Uterus (tissue), 3 donors: ENCODE measurements at regions not wholly inside any gene's neighbourhood (a gene's known extent, or its start where the extent isn't known, plus 50 kb on each side); places are given as distances from the start of the nearest gene placed in this dataset.
A peak's percentile ranks its signal among the peaks of the same experiment; 100 is the strongest.

ENCODE experiments used
- DNase-seq, 2 donors: peaks; one replicate each; pipeline ENCODE4 v3.0.0-alpha.2; 2019 to 2020
- H3K27ac ChIP-seq, 2 donors: fragments of 200-600 bp; sonication (generic); 1 replicate in 1 of 2; 2 replicates in 1 of 2; pipeline ENCODE4 v1.5.1; 2016 to 2018
- H3K27me3 ChIP-seq, 2 donors: fragments of 200-600 bp; sonication (generic); one replicate each; pipeline ENCODE4 v1.5.1; 2018 to 2019; ENCODE audit warnings: control low read depth in 1 of 2
- H3K36me3 ChIP-seq, 2 donors: fragments of 200-600 bp; sonication (generic); one replicate each; pipeline ENCODE4 v1.5.1; 2019; ENCODE audit warnings: control low read depth in 1 of 2
- H3K4me1 ChIP-seq, 2 donors: fragments of 200-600 bp; sonication (generic); one replicate each; pipeline ENCODE4 v1.5.1; 2018 to 2019; ENCODE audit warnings: control low read depth in 1 of 2
- H3K4me3 ChIP-seq, 2 donors: fragments of 200-600 bp; sonication (generic); 1 replicate in 1 of 2; 2 replicates in 1 of 2; pipeline ENCODE4 v1.5.1; 2018 to 2019; ENCODE audit warnings: mild to moderate bottlenecking in 1 of 2
- H3K9me3 ChIP-seq, 2 donors: fragments of 200-600 bp; sonication (generic); one replicate each; pipeline ENCODE4 v1.5.1; 2019; ENCODE audit warnings: control low read depth in 1 of 2
- POLR2A ChIP-seq, 2 donors: fragments of 450-650 bp; IDR thresholded peaks; one replicate each; pipeline ENCODE4 v1.6.1; 2016; ENCODE audit warnings: antibody characterized with exemption in 2 of 2, mild to moderate bottlenecking in 1 of 2, moderate library complexity in 1 of 2
- intact Hi-C: fragments of 100-400 bp; cut with DNase I; formaldehyde crosslinking; loops from one replicate; pipeline ENCODE4 v1.15.1; 2023; ENCODE audit warnings: low total_unique reads
- TF ChIP-seq, protein P1 (sequence below), 4 experiments: fragments of 200-600 bp in 2 of 4; fragments of 450-650 bp in 2 of 4; sonication (generic) in 2 of 4; IDR thresholded peaks; one replicate each; pipeline ENCODE4 v1.5.1; 2016 to 2019; ENCODE audit warnings: antibody characterized with exemption in 4 of 4, mild to moderate bottlenecking in 2 of 4, moderate library complexity in 1 of 4
- donor health status: DM: yes; HTN: yes; CAD: no.

DNA sequence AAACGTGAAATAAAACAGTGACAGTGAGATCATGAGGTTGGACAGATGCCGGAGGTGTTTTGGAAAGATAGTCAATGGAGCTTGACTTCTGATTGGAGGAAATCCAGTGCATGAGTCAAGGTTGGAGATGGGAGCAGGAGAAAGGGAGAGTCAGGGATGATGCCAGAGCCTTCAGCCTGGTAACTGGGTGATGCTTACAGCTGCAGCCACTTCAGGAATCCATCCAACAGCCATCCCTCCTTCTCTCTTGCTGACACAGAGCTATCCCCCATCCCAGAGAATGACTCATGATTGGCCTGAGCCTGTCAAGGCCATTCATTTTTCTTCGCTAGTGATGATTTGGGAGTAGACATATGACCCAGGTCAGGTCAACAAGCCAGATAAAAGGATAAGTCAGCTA lies 112.8 kb downstream of the SAMD5 start:
- Histone ChIP-seq H3K36me3 (no peaks in the 10 kb centered on the region), H3K4me3 (no peak overlapping the region), H3K4me1 (no peaks in the 10 kb centered on the region), H3K27me3 (no peaks in the 10 kb centered on the region), H3K27ac (peak overlapping the region; percentile 49 to 71), H3K9me3 (no peaks in the 10 kb centered on the region)
- no peak for TF ChIP-seq POLR2A (IDR thresholded peaks at IDR 0.05)
- TF ChIP-seq, protein P1, sequence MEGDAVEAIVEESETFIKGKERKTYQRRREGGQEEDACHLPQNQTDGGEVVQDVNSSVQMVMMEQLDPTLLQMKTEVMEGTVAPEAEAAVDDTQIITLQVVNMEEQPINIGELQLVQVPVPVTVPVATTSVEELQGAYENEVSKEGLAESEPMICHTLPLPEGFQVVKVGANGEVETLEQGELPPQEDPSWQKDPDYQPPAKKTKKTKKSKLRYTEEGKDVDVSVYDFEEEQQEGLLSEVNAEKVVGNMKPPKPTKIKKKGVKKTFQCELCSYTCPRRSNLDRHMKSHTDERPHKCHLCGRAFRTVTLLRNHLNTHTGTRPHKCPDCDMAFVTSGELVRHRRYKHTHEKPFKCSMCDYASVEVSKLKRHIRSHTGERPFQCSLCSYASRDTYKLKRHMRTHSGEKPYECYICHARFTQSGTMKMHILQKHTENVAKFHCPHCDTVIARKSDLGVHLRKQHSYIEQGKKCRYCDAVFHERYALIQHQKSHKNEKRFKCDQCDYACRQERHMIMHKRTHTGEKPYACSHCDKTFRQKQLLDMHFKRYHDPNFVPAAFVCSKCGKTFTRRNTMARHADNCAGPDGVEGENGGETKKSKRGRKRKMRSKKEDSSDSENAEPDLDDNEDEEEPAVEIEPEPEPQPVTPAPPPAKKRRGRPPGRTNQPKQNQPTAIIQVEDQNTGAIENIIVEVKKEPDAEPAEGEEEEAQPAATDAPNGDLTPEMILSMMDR (IDR thresholded peaks at IDR 0.05) = no peak
- intact Hi-C loops = no loop called here
- peak; percentile 65 to 91 for DNase-seq

- TF ChIP-seq, protein P1 (IDR thresholded peaks at IDR 0.05) = no peak
- no peak for TF ChIP-seq POLR2A (IDR thresholded peaks at IDR 0.05)
- Histone ChIP-seq H3K4me1 (no peaks in the 10 kb centered on the region), H3K36me3 (no peaks in the 10 kb centered on the region), H3K27ac (peak overlapping the region; percentile 49 to 66), H3K9me3 (no peaks in the 10 kb centered on the region), H3K4me3 (no peak overlapping the region), H3K27me3 (no peaks in the 10 kb centered on the region)
- intact Hi-C loops = no loop called here
- DNase-seq = no peak
These were observed 113.5 kb downstream of the SAMD5 start for GRCh38 chr6:147621961-147622360.

DNA sequence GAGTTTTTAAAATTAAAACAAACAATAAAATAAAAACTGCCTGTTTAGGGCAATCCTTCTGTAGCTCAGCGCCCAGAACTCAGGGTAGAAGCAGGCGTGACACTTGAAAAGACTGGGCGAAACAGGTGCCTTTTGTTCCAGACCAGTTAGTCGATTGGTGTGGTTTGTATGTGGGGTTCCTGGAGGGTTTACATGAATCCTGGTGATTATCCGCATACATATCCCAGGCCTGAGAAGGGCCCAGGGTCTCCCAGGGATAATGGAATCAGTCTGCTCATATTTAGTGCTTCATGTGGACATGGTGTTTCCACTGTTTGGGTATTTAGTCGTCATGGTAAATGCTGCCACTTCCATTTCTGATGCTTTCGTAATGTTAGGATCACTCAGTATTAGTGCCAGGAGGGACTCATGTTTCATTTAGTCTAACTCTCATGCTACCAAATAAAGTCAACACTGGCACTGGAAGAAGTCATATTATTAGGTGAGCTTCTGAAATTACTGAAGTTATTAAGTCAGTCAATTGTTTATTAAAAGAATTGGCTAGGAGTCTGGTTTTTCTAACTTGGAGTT lies 116.5 kb downstream of the SAMD5 start:
- Histone ChIP-seq H3K4me1 (no peaks in the 10 kb centered on the region), H3K4me3 (no peak overlapping the region), H3K9me3 (no peaks in the 10 kb centered on the region), H3K27ac (no peak overlapping the region), H3K36me3 (no peaks in the 10 kb centered on the region), H3K27me3 (no peaks in the 10 kb centered on the region)
- intact Hi-C loops = no loop called here
- TF ChIP-seq, protein P1 (IDR thresholded peaks at IDR 0.05) = no peak
- TF ChIP-seq POLR2A (IDR thresholded peaks at IDR 0.05) = no peak
- DNase-seq = no peak

DNA sequence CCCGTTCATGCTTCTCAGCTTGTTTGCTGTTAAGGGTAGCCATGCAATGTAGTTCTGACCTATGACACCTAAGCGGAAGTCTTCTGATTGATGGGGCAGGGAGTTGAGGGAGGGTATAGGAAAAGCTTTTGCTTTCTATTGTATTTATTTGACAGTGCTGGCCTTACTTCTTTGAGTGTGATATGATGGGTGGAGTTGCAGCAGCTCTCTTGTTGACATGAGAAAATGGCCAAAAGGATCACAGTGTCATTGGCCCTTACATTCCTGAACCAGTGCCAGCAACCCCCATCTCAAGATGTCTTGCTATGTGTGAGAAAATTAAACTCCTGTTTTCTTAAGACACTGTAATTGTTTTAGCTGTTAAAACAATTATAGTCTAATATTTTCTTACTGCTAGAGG lies 117.5 kb downstream of the SAMD5 start:
- Histone ChIP-seq H3K9me3 (no peaks in the 10 kb centered on the region), H3K4me3 (no peak overlapping the region), H3K4me1 (no peaks in the 10 kb centered on the region), H3K36me3 (no peaks in the 10 kb centered on the region), H3K27ac (no peak overlapping the region), H3K27me3 (no peaks in the 10 kb centered on the region)
- intact Hi-C loops = no loop called here
- TF ChIP-seq, protein P1 (IDR thresholded peaks at IDR 0.05) = no peak
- TF ChIP-seq POLR2A (IDR thresholded peaks at IDR 0.05) = no peak
- DNase-seq = no peak

GRCh38 chr6:147627411-147627810 lies 118.9 kb downstream of the SAMD5 start:
- Histone ChIP-seq H3K4me1 (no peaks in the 10 kb centered on the region), H3K36me3 (no peaks in the 10 kb centered on the region), H3K4me3 (no peak overlapping the region), H3K9me3 (no peaks in the 10 kb centered on the region), H3K27ac (no peak overlapping the region), H3K27me3 (no peaks in the 10 kb centered on the region)
- TF ChIP-seq POLR2A (IDR thresholded peaks at IDR 0.05) = no peak
- TF ChIP-seq, protein P1 (IDR thresholded peaks at IDR 0.05) = no peak
- DNase-seq = no peak
- intact Hi-C loops = no loop called here
